ENCODE measurements at regions not wholly inside any gene's neighbourhood (a gene's known extent, or its start where the extent isn't known, plus 50 kb on each side); places are given as distances from the start of the nearest gene placed in this dataset.

- H3K4me2 ChIP-seq (replicated peaks; ENCODE audit: low read depth, low read length, poor library complexity, severe bottlenecking) = no peak overlapping the region
- Mint-ChIP-seq H3K27me3 (no peaks in the 10 kb centered on the region), H3K4me3 (no peak overlapping the region), H3K4me1 (no peaks in the 10 kb centered on the region), H3K9me3 (ENCODE audit: insufficient read depth) (peaks cover 3% of the 10 kb centered on the region), H3K27ac (no peak overlapping the region)
- no peak overlapping the region for H2AFZ ChIP-seq (ENCODE audit: insufficient read depth, low read depth, low read length, poor library complexity, severe bottlenecking)
- ATAC-seq (ENCODE audit: low read depth) = no peak
- no peak for DNase-seq
- H3K4me1 ChIP-seq (ENCODE audit: control insufficient read depth in 2 of 2, insufficient read depth in 2 of 2, low read length in 2 of 2) = no peaks in the 10 kb centered on the region
- no peaks in the 10 kb centered on the region for H3K27me3 ChIP-seq (replicated peaks in 1 of 4; ENCODE audit: control extremely low read depth in 1 of 4, control insufficient read depth in 3 of 4, insufficient read depth in 4 of 4, low read length in 3 of 4)
- ChIA-PET CTCF (no interaction called here), POLR2A (no interaction called here)
- no peaks in the 10 kb centered on the region for H3K79me2 ChIP-seq (ENCODE audit: control insufficient read depth, insufficient read depth, low read length)
- no peak overlapping the region for H3K4me3 ChIP-seq (ENCODE audit: control extremely low read depth in 1 of 5, extremely low read depth in 1 of 5, insufficient read depth in 1 of 5, low read depth in 2 of 5, low read length in 4 of 5)
- peaks cover 0 to under 1% (median 0%) of the 10 kb centered on the region in 3 donors for H3K9me3 ChIP-seq (ENCODE audit: control extremely low read depth in 1 of 3, control insufficient read depth in 2 of 3, insufficient read depth in 1 of 3, low read length in 2 of 3)
- H3K27ac ChIP-seq (ENCODE audit: low read length in 2 of 2) = no peak overlapping the region
- no peak overlapping the region for H3K9ac ChIP-seq (ENCODE audit: low read length)
- TF ChIP-seq EZH2 (IDR thresholded peaks at IDR 0.05; ENCODE audit: borderline replicate concordance, insufficient read depth, low read depth, low read length, poor library complexity, severe bottlenecking) = no peak
- H4K20me1 ChIP-seq (ENCODE audit: control insufficient read depth, insufficient read depth, low read length, poor library complexity, severe bottlenecking) = no peaks in the 10 kb centered on the region
- WGBS (ENCODE audit: insufficient coverage) = no CpG with 5 or more reads among the region's 3 CpGs
- intact Hi-C loops (cut with micrococcal nuclease) = no loop called here
- no peaks in the 10 kb centered on the region for H3K36me3 ChIP-seq (replicated peaks in 1 of 2; ENCODE audit: control extremely low read depth in 1 of 2, control insufficient read depth in 1 of 2, extremely low read depth in 1 of 2, insufficient read depth in 2 of 2, low read length in 1 of 2)
These were observed 641.1 kb upstream of the BCHE start for GRCh38 chr3:166478356-166478755.

- H3K9me3 Mint-ChIP-seq (ENCODE audit: insufficient read depth) = peaks cover 2% of the 10 kb centered on the region
These were observed 636.3 kb upstream of the BCHE start for GRCh38 chr3:166473501-166473900.

More at GRCh38 chr3:166473501-166473900, 636.3 kb upstream of the BCHE start:
- H3K27ac ChIP-seq (ENCODE audit: low read length in 2 of 2) = no peak overlapping the region
- H3K4me3 ChIP-seq (ENCODE audit: control extremely low read depth in 1 of 5, extremely low read depth in 1 of 5, insufficient read depth in 1 of 5, low read depth in 2 of 5, low read length in 4 of 5) = no peak overlapping the region
- 0% methylated on average over 1 of the region's 2 CpGs for WGBS (ENCODE audit: insufficient coverage)
- Mint-ChIP-seq H3K4me3 (no peak overlapping the region), H3K4me1 (no peaks in the 10 kb centered on the region), H3K27me3 (no peaks in the 10 kb centered on the region), H3K27ac (no peak overlapping the region)
- H3K4me1 ChIP-seq (ENCODE audit: control insufficient read depth in 2 of 2, insufficient read depth in 2 of 2, low read length in 2 of 2) = no peaks in the 10 kb centered on the region
- ATAC-seq (ENCODE audit: low read depth) = no peak
- no peak overlapping the region for H3K4me2 ChIP-seq (replicated peaks; ENCODE audit: low read depth, low read length, poor library complexity, severe bottlenecking)
- no peaks in the 10 kb centered on the region for H3K36me3 ChIP-seq (replicated peaks in 1 of 2; ENCODE audit: control extremely low read depth in 1 of 2, control insufficient read depth in 1 of 2, extremely low read depth in 1 of 2, insufficient read depth in 2 of 2, low read length in 1 of 2)
- no peaks in the 10 kb centered on the region for H3K27me3 ChIP-seq (replicated peaks in 1 of 4; ENCODE audit: control extremely low read depth in 1 of 4, control insufficient read depth in 3 of 4, insufficient read depth in 4 of 4, low read length in 3 of 4)
- H3K9ac ChIP-seq (ENCODE audit: low read length) = no peak overlapping the region
- H3K9me3 ChIP-seq (ENCODE audit: control extremely low read depth in 1 of 3, control insufficient read depth in 2 of 3, insufficient read depth in 1 of 3, low read length in 2 of 3) = peaks cover 0 to 2% (median 0%) of the 10 kb centered on the region in 3 donors
- intact Hi-C loops (cut with micrococcal nuclease) = no loop called here
- no peak for DNase-seq
- no peak overlapping the region for H2AFZ ChIP-seq (ENCODE audit: insufficient read depth, low read depth, low read length, poor library complexity, severe bottlenecking)
- TF ChIP-seq EZH2 (IDR thresholded peaks at IDR 0.05; ENCODE audit: borderline replicate concordance, insufficient read depth, low read depth, low read length, poor library complexity, severe bottlenecking) (no peak), CTCF (IDR thresholded peaks at IDR 0.05) (no peak)
- POLR2A ChIA-PET = no interaction called here
- H3K79me2 ChIP-seq (ENCODE audit: control insufficient read depth, insufficient read depth, low read length) = no peaks in the 10 kb centered on the region
- no peaks in the 10 kb centered on the region for H4K20me1 ChIP-seq (ENCODE audit: control insufficient read depth, insufficient read depth, low read length, poor library complexity, severe bottlenecking)
- CTCF ChIA-PET = no interaction called here
